AG04450 (cell line): ENCODE measurements at regions not wholly inside any gene's neighbourhood (a gene's known extent, or its start where the extent isn't known, plus 50 kb on each side); places are given as distances from the start of the nearest gene placed in this dataset.

Experiments used
- CTCF ChIA-PET: fragments of 300-600, 350-600 bp; formaldehyde crosslinking; extraction: SDS; loops from one replicate; lab custom pipeline; 2022; ENCODE audit warnings: antibody characterized with exemption, inconsistent platforms; lab: Charles Lee
- POLR2A ChIA-PET: fragments of 350-600 bp; formaldehyde crosslinking; extraction: SDS; loops from one replicate; lab custom pipeline; 2021; ENCODE audit warnings: antibody characterized with exemption, inconsistent platforms; lab: Yijun Ruan, JAX
- DNase-seq: peaks from one replicate; pipeline ENCODE4 v3.0.0-alpha.2; 2011; ENCODE audit warnings: low read depth, low spot score
- H3K27ac ChIP-seq: one replicate; pipeline ENCODE4 v1.5.1; 2012; ENCODE audit warnings: low read depth, low read length, control low read depth
- H3K27me3 ChIP-seq: one replicate; pipeline ENCODE4 v1.6.0; 2012; ENCODE audit warnings: low read length; ENCODE audit not compliant: control insufficient read depth, insufficient read depth
- H3K4me3 ChIP-seq: 2 replicates; pipeline ENCODE4 v1.5.1; 2011; ENCODE audit warnings: mild to moderate bottlenecking, low read depth, low read length, control low read depth
- H3K9me3 ChIP-seq: 2 replicates; pipeline ENCODE4 v1.5.1; 2012; ENCODE audit warnings: low read length; ENCODE audit not compliant: control insufficient read depth, insufficient read depth
- TF ChIP-seq, protein P1 (sequence below): IDR thresholded peaks from 2 replicates; pipeline ENCODE4 v1.5.1; 2011; ENCODE audit warnings: low read depth, low read length, control low read depth, inconsistent platforms

GRCh38 chr9:13948037-13948436, 365.9 kb downstream of the NFIB start:
- H3K27me3 ChIP-seq: no peaks in the 10 kb centered on the region
- H3K9me3 ChIP-seq: no peaks in the 10 kb centered on the region
- CTCF ChIA-PET: no interaction called here
- TF ChIP-seq, protein P1, sequence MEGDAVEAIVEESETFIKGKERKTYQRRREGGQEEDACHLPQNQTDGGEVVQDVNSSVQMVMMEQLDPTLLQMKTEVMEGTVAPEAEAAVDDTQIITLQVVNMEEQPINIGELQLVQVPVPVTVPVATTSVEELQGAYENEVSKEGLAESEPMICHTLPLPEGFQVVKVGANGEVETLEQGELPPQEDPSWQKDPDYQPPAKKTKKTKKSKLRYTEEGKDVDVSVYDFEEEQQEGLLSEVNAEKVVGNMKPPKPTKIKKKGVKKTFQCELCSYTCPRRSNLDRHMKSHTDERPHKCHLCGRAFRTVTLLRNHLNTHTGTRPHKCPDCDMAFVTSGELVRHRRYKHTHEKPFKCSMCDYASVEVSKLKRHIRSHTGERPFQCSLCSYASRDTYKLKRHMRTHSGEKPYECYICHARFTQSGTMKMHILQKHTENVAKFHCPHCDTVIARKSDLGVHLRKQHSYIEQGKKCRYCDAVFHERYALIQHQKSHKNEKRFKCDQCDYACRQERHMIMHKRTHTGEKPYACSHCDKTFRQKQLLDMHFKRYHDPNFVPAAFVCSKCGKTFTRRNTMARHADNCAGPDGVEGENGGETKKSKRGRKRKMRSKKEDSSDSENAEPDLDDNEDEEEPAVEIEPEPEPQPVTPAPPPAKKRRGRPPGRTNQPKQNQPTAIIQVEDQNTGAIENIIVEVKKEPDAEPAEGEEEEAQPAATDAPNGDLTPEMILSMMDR: no peak
- POLR2A ChIA-PET: no interaction called here
- DNase-seq: no peak
- H3K4me3 ChIP-seq: no peak overlapping the region
- no peak overlapping the region for H3K27ac ChIP-seq

- no peaks in the 10 kb centered on the region for H3K9me3 ChIP-seq
- TF ChIP-seq, protein P1: no peak
- ChIA-PET POLR2A (no interaction called here), CTCF (interaction anchor here (1.0 kb wide), 1 partner anchor 491 kb away, joined by 3 read pairs; no protein-coding TSS in a partner anchor)
- no peak for DNase-seq
- H3K4me3 ChIP-seq: no peak overlapping the region
- no peak overlapping the region for H3K27ac ChIP-seq
- H3K27me3 ChIP-seq: no peaks in the 10 kb centered on the region
Observed at GRCh38 chr9:13943176-13943575, 370.8 kb downstream of the NFIB start.

DNA sequence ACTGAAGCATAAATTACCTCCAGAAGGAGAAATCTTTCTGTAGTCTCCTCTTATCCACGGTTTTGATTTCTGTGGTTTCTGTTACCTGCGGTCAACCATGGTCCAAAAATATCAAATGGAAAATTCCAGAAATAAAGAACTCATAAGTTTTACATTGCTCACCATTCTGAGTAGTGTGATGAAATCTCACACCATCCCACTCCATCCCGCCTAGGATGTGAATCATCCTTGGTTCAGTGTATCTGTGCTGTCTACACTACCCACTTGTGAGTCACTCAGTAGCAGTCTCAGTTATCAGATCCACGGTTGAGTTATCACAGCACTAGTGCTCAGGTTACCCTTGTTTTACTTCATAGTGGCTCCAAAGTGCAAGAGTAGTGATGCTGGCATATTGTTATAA, 371.2 kb downstream of the NFIB start:
- Histone ChIP-seq H3K4me3 (no peak overlapping the region), H3K9me3 (no peaks in the 10 kb centered on the region), H3K27me3 (no peaks in the 10 kb centered on the region), H3K27ac (no peak overlapping the region)
- TF ChIP-seq, protein P1: no peak
- peak; percentile 79 for DNase-seq
- ChIA-PET POLR2A (no interaction called here), CTCF (no interaction called here)

GRCh38 chr9:13942201-13942600, 371.7 kb downstream of the NFIB start:
- Histone ChIP-seq H3K9me3 (no peaks in the 10 kb centered on the region), H3K27me3 (no peaks in the 10 kb centered on the region), H3K4me3 (no peak overlapping the region), H3K27ac (no peak overlapping the region)
- TF ChIP-seq, protein P1: no peak
- CTCF ChIA-PET: no interaction called here
- DNase-seq: no peak
- POLR2A ChIA-PET: no interaction called here

DNA sequence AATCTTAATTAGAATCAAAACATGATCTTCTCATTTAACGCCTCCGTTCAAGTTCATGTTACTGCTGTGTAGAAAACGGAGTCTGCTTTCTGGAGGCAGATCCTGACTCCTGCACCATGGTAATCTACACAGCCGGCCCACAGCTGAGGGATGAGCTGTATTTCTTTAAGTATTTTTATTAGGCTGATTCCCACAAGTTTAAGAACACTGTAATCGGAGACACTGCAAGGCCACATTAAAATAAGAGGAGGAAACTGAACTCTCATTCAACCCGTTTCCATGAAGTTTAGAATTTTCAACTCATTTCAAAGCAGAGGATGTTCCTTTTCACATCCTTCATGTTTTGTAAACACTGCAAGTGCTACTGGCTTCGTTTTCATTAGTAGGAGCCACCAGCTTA, 372.2 kb downstream of the NFIB start:
- no peak for DNase-seq
- ChIA-PET POLR2A (no interaction called here), CTCF (no interaction called here)
- H3K27ac ChIP-seq: no peak overlapping the region
- H3K4me3 ChIP-seq: no peak overlapping the region
- no peaks in the 10 kb centered on the region for H3K9me3 ChIP-seq
- TF ChIP-seq, protein P1: no peak
- H3K27me3 ChIP-seq: no peaks in the 10 kb centered on the region
